Neural cell (in vitro differentiated cells): ENCODE measurements at regions not wholly inside any gene's neighbourhood (a gene's known extent, or its start where the extent isn't known, plus 50 kb on each side); places are given as distances from the start of the nearest gene placed in this dataset.

Source experiments
- H2AFZ ChIP-seq: fragments of 200-600, 300-800 bp; sonication (generic), shearing (Covaris generic); 2 replicates; pipeline ENCODE4 v1.6.0; 2014; ENCODE audit warnings: low read depth, mild to moderate bottlenecking, antibody characterized with exemption, low read length, moderate library complexity
- H3F3A ChIP-seq: fragments of 200-600 bp; shearing (Covaris generic); 2 replicates; pipeline ENCODE4 v1.6.1; 2016; ENCODE audit warnings: mild to moderate bottlenecking, moderate library complexity, mixed read lengths, antibody characterized with exemption, low read length; ENCODE audit not compliant: insufficient read depth, poor library complexity, severe bottlenecking
- H3K27ac ChIP-seq: fragments of 200-600, 300-800 bp; sonication (generic), shearing (Covaris generic); 2 replicates; pipeline ENCODE4 v1.5.1; 2014; ENCODE audit warnings: mild to moderate bottlenecking, low read length, moderate library complexity
- H3K27me3 ChIP-seq: fragments of 300-800, 200-600 bp; sonication (generic), shearing (Covaris generic); 2 replicates; pipeline ENCODE4 v1.6.0; 2014; ENCODE audit warnings: mild to moderate bottlenecking, low read depth, low read length, moderate library complexity; ENCODE audit not compliant: insufficient read depth
- H3K36me3 ChIP-seq: fragments of 300-800, 200-600 bp; sonication (generic), shearing (Covaris generic); 2 replicates; pipeline ENCODE4 v1.5.1; 2014; ENCODE audit warnings: mild to moderate bottlenecking, antibody characterized with exemption, low read length, moderate library complexity; ENCODE audit not compliant: insufficient read depth
- H3K4me2 ChIP-seq: fragments of 300-800, 200-600 bp; sonication (generic), shearing (Covaris generic); 2 replicates; pipeline ENCODE4 v1.6.0; 2014; ENCODE audit warnings: mild to moderate bottlenecking, low read length
- H3K4me3 ChIP-seq: fragments of 300-800, 200-600 bp; sonication (generic), shearing (Covaris generic); 2 replicates; pipeline ENCODE4 v1.5.1; 2014; ENCODE audit warnings: mild to moderate bottlenecking, low read length, moderate library complexity
- H3K79me2 ChIP-seq: fragments of 200-600 bp; shearing (Covaris generic); replicated peaks from 2 replicates; pipeline ENCODE4 v1.6.0; 2014; ENCODE audit warnings: mild to moderate bottlenecking, low read length, moderate library complexity; ENCODE audit not compliant: insufficient read depth
- H3K9ac ChIP-seq: fragments of 300-800, 200-600 bp; sonication (generic), shearing (Covaris generic); 2 replicates; pipeline ENCODE4 v1.6.1; 2016; ENCODE audit warnings: mild to moderate bottlenecking, low read length, mixed read lengths
- H3K9me2 ChIP-seq: fragments of 200-600 bp; shearing (Covaris generic); 2 replicates; pipeline ENCODE4 v1.6.1; 2016; ENCODE audit warnings: mild to moderate bottlenecking, low read length, mixed read lengths; ENCODE audit not compliant: insufficient read depth
- H3K9me3 ChIP-seq: fragments of 200-600, 300-800 bp; sonication (generic), shearing (Covaris generic); 2 replicates; pipeline ENCODE4 v1.6.1; 2016; ENCODE audit warnings: mild to moderate bottlenecking, mixed run types, low read length, moderate library complexity, mixed read lengths
- H4K20me1 ChIP-seq: fragments of 200-600 bp; shearing (Covaris generic); 2 replicates; pipeline ENCODE4 v1.6.1; 2016; ENCODE audit warnings: mild to moderate bottlenecking, mixed run types; ENCODE audit not compliant: insufficient read depth
- EP300 ChIP-seq: fragments of 450-650 bp; conservative IDR thresholded peaks from 2 replicates; pipeline ENCODE4 v1.6.1; 2014; ENCODE audit warnings: antibody characterized with exemption, mild to moderate bottlenecking, moderate library complexity; ENCODE audit not compliant: poor library complexity, severe bottlenecking
- EZH2 ChIP-seq: fragments of 200-600, 300-800 bp; shearing (Covaris generic), sonication (generic); IDR thresholded peaks from 2 replicates; pipeline ENCODE4 v1.6.1; 2014; ENCODE audit warnings: antibody characterized with exemption, low read length, borderline replicate concordance, mild to moderate bottlenecking; ENCODE audit not compliant: insufficient read depth, poor library complexity, severe bottlenecking
- MXI1 ChIP-seq: fragments of 450-650 bp; conservative IDR thresholded peaks from 2 replicates; pipeline ENCODE4 v1.6.1; 2014; ENCODE audit warnings: antibody characterized with exemption, mild to moderate bottlenecking; ENCODE audit not compliant: poor library complexity, severe bottlenecking
- POLR2AphosphoS5 ChIP-seq: IDR thresholded peaks from 2 replicates; pipeline ENCODE4 v1.6.1; 2012
- RAD21 ChIP-seq: fragments of 450-650 bp; conservative IDR thresholded peaks from 2 replicates; pipeline ENCODE4 v1.6.1; 2014; ENCODE audit warnings: antibody characterized with exemption, mild to moderate bottlenecking, moderate library complexity
- REST ChIP-seq: IDR thresholded peaks from 2 replicates; pipeline ENCODE4 v1.6.1; 2012; ENCODE audit warnings: borderline replicate concordance
- SMC3 ChIP-seq: fragments of 450-650 bp; conservative IDR thresholded peaks from 2 replicates; pipeline ENCODE4 v1.6.1; 2014; ENCODE audit warnings: antibody characterized with exemption, mild to moderate bottlenecking, moderate library complexity; ENCODE audit not compliant: poor library complexity
- TAF1 ChIP-seq: IDR thresholded peaks from 2 replicates; pipeline ENCODE4 v1.6.1; 2012; ENCODE audit warnings: low read depth
- TF ChIP-seq, protein P1 (sequence below): fragments of 450-650 bp; IDR thresholded peaks from 2 replicates; pipeline ENCODE4 v1.5.1; 2014; ENCODE audit warnings: antibody characterized with exemption, mild to moderate bottlenecking, moderate library complexity; ENCODE audit not compliant: poor library complexity, severe bottlenecking

GRCh38 chr18:51617167-51617566 lies 419.7 kb upstream of the MEX3C start:
- Histone ChIP-seq H2AFZ (no peak overlapping the region), H3K9me3 (no peaks in the 10 kb centered on the region), H3K36me3 (no peaks in the 10 kb centered on the region), H4K20me1 (no peaks in the 10 kb centered on the region), H3K9ac (no peak overlapping the region), H3K27ac (no peak overlapping the region), H3F3A (no peaks in the 10 kb centered on the region), H3K4me2 (no peak overlapping the region), H3K4me3 (no peak overlapping the region), H3K27me3 (no peaks in the 10 kb centered on the region), H3K79me2 (no peaks in the 10 kb centered on the region), H3K9me2 (no peaks in the 10 kb centered on the region)
- no peak for TF ChIP-seq EP300
- TF ChIP-seq MXI1 = no peak
- no peak for TF ChIP-seq SMC3
- no peak for TF ChIP-seq RAD21
- no peak for TF ChIP-seq POLR2AphosphoS5
- TF ChIP-seq, protein P1, sequence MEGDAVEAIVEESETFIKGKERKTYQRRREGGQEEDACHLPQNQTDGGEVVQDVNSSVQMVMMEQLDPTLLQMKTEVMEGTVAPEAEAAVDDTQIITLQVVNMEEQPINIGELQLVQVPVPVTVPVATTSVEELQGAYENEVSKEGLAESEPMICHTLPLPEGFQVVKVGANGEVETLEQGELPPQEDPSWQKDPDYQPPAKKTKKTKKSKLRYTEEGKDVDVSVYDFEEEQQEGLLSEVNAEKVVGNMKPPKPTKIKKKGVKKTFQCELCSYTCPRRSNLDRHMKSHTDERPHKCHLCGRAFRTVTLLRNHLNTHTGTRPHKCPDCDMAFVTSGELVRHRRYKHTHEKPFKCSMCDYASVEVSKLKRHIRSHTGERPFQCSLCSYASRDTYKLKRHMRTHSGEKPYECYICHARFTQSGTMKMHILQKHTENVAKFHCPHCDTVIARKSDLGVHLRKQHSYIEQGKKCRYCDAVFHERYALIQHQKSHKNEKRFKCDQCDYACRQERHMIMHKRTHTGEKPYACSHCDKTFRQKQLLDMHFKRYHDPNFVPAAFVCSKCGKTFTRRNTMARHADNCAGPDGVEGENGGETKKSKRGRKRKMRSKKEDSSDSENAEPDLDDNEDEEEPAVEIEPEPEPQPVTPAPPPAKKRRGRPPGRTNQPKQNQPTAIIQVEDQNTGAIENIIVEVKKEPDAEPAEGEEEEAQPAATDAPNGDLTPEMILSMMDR = no peak
- TF ChIP-seq EZH2 = no peak
- TF ChIP-seq TAF1 = no peak
- TF ChIP-seq REST = no peak

- Histone ChIP-seq H2AFZ (no peak overlapping the region), H3F3A (no peaks in the 10 kb centered on the region), H3K9me3 (no peaks in the 10 kb centered on the region), H3K79me2 (no peaks in the 10 kb centered on the region), H3K9ac (no peak overlapping the region), H3K4me3 (no peak overlapping the region), H3K27me3 (no peaks in the 10 kb centered on the region), H4K20me1 (no peaks in the 10 kb centered on the region), H3K27ac (no peak overlapping the region), H3K9me2 (no peaks in the 10 kb centered on the region), H3K36me3 (no peaks in the 10 kb centered on the region), H3K4me2 (no peak overlapping the region)
- TF ChIP-seq MXI1 (no peak), RAD21 (no peak), EP300 (no peak), TAF1 (no peak), REST (no peak), POLR2AphosphoS5 (no peak), EZH2 (no peak), SMC3 (no peak)
- TF ChIP-seq, protein P1 = no peak
Observed at GRCh38 chr18:51617572-51618260, 420.2 kb upstream of the MEX3C start.
